ENCODE measurements at regions not wholly inside any gene's neighbourhood (a gene's known extent, or its start where the extent isn't known, plus 50 kb on each side); places are given as distances from the start of the nearest gene placed in this dataset.

GRCh38 chr5:8474569-8474930, 605.6 kb downstream of the MTRR start:
- Histone ChIP-seq H3K9me3 (no peaks in the 10 kb centered on the region), H3K36me3 (no peaks in the 10 kb centered on the region), H3K4me3 (no peak overlapping the region), H3K27me3 (no peaks in the 10 kb centered on the region), H3K4me1 (no peaks in the 10 kb centered on the region), H3K27ac (no peak overlapping the region)
- 89 to 95% methylated on average over 1 of the region's 1 CpG for WGBS, 2 donors
- no peak for DNase-seq
- TF ChIP-seq POLR2A (IDR thresholded peaks at IDR 0.05) (no peak), CTCF (IDR thresholded peaks at IDR 0.05) (no peak), POLR2AphosphoS5 (IDR thresholded peaks at IDR 0.05) (no peak), EP300 (IDR thresholded peaks at IDR 0.05) (no peak)
- intact Hi-C loops (cut with DNase I) = no loop called here

GRCh38 chr5:8478326-8478725, 609.4 kb downstream of the MTRR start:
- Histone ChIP-seq H3K36me3 (no peaks in the 10 kb centered on the region), H3K4me3 (no peak overlapping the region), H3K9me3 (no peaks in the 10 kb centered on the region), H3K27ac (no peak overlapping the region), H3K4me1 (no peaks in the 10 kb centered on the region), H3K27me3 (no peaks in the 10 kb centered on the region)
- TF ChIP-seq POLR2AphosphoS5 (IDR thresholded peaks at IDR 0.05) (no peak), EP300 (IDR thresholded peaks at IDR 0.05) (no peak), POLR2A (IDR thresholded peaks at IDR 0.05) (no peak), CTCF (IDR thresholded peaks at IDR 0.05) (no peak)
- intact Hi-C loops (cut with DNase I) = no loop called here
- no peak for DNase-seq
- WGBS, 2 donors = 43 to 51% methylated on average over 2 of the region's 2 CpGs

GRCh38 chr5:8481007-8481406, 612.1 kb downstream of the MTRR start:
- 95 to 97% methylated on average over 2 of the region's 2 CpGs for WGBS, 2 donors

GRCh38 chr5:8491254-8491653, 622.3 kb downstream of the MTRR start:
- DNase-seq = no peak
- Histone ChIP-seq H3K27me3 (no peaks in the 10 kb centered on the region), H3K27ac (no peak overlapping the region), H3K9me3 (peaks cover 0 to 9% (median 6%) of the 10 kb centered on the region in 4 donors), H3K4me1 (no peaks in the 10 kb centered on the region), H3K36me3 (no peaks in the 10 kb centered on the region), H3K4me3 (no peak overlapping the region)
- TF ChIP-seq POLR2A (IDR thresholded peaks at IDR 0.05) (no peak), POLR2AphosphoS5 (IDR thresholded peaks at IDR 0.05) (no peak), CTCF (IDR thresholded peaks at IDR 0.05) (no peak), EP300 (IDR thresholded peaks at IDR 0.05) (no peak)
- intact Hi-C loops (cut with DNase I) = no loop called here

More at GRCh38 chr5:8481007-8481406, 612.1 kb downstream of the MTRR start:
- H3K9me3 ChIP-seq = no peaks in the 10 kb centered on the region
- no peak overlapping the region for H3K4me3 ChIP-seq
- intact Hi-C loops (cut with DNase I) = no loop called here
- TF ChIP-seq POLR2AphosphoS5 (IDR thresholded peaks at IDR 0.05) (no peak), POLR2A (IDR thresholded peaks at IDR 0.05) (no peak), EP300 (IDR thresholded peaks at IDR 0.05) (no peak), CTCF (IDR thresholded peaks at IDR 0.05) (no peak)
- no peak for DNase-seq
- H3K27ac ChIP-seq = no peak overlapping the region
- no peaks in the 10 kb centered on the region for H3K36me3 ChIP-seq
- no peaks in the 10 kb centered on the region for H3K4me1 ChIP-seq
- H3K27me3 ChIP-seq = no peaks in the 10 kb centered on the region

GRCh38 chr5:8493176-8493575, 624.2 kb downstream of the MTRR start:
- H3K36me3 ChIP-seq = no peaks in the 10 kb centered on the region
- peaks cover 0 to 12% (median 8%) of the 10 kb centered on the region in 4 donors for H3K9me3 ChIP-seq
- no peak overlapping the region for H3K4me3 ChIP-seq
- no peaks in the 10 kb centered on the region for H3K27me3 ChIP-seq
- no peak for TF ChIP-seq CTCF (IDR thresholded peaks at IDR 0.05)
- TF ChIP-seq POLR2AphosphoS5 (IDR thresholded peaks at IDR 0.05) = no peak
- TF ChIP-seq EP300 (IDR thresholded peaks at IDR 0.05) = no peak
- TF ChIP-seq POLR2A (IDR thresholded peaks at IDR 0.05) = no peak
- no peak overlapping the region for H3K27ac ChIP-seq
- DNase-seq = no peak
- H3K4me1 ChIP-seq = no peaks in the 10 kb centered on the region
- intact Hi-C loops (cut with DNase I) = no loop called here
